ENCODE measurements at regions not wholly inside any gene's neighbourhood (a gene's known extent, or its start where the extent isn't known, plus 50 kb on each side); places are given as distances from the start of the nearest gene placed in this dataset.

GRCh38 chr5:113937301-113937700 is 423.8 kb downstream of the YTHDC2 start:
- TF ChIP-seq CTCF (IDR thresholded peaks at IDR 0.05; ENCODE audit: low read depth, low read length) (no peak), EZH2phosphoT487 (IDR thresholded peaks at IDR 0.05; ENCODE audit: low read depth) (no peak)
